H1 (cell line): ENCODE measurements at regions not wholly inside any gene's neighbourhood (a gene's known extent, or its start where the extent isn't known, plus 50 kb on each side); places are given as distances from the start of the nearest gene placed in this dataset.

Source experiments
- CTCF ChIA-PET: fragments of 300-600 bp; sonication (Branson Sonifier 250); formaldehyde crosslinking; loops from one replicate; lab custom pipeline; 2021; ENCODE audit not compliant: partially characterized antibody; lab: Charles Lee
- POLR2A ChIA-PET: fragments of 300-600 bp; sonication (Branson Sonifier 250); formaldehyde crosslinking; loops from one replicate; lab custom pipeline; 2021; ENCODE audit warnings: inconsistent platforms; ENCODE audit not compliant: partially characterized antibody; lab: Charles Lee
- DNase-seq, 2 experiments: peaks; one replicate each; pipeline versions ENCODE4 v3.0.0 to v3.0.0-alpha.2; 2010 to 2022; ENCODE audit warnings: low spot score in 2 of 2, low read depth in 1 of 2, mixed read lengths in 1 of 2
- FAIRE-seq: peaks from 2 replicates; lab custom pipeline; 2011; peaks lifted over from hg19 to GRCh38; lab: Jason Lieb, UNC
- H2AFZ ChIP-seq: 2 replicates; pipeline ENCODE4 v1.8.1; 2012; ENCODE audit warnings: low read length, inconsistent platforms
- H2AK5ac ChIP-seq: 2 replicates; pipeline ENCODE4 v1.6.1; 2013; ENCODE audit warnings: low read depth, low read length
- H2BK120ac ChIP-seq: replicated peaks from 2 replicates; pipeline ENCODE3; 2013; ENCODE audit warnings: low read depth, low read length, inconsistent platforms
- H2BK12ac ChIP-seq: 2 replicates; pipeline ENCODE4 v1.6.1; 2013; ENCODE audit warnings: low read depth, low read length
- H2BK15ac ChIP-seq: 2 replicates; pipeline ENCODE4 v1.6.1; 2013; ENCODE audit warnings: low read length
- H2BK20ac ChIP-seq: 2 replicates; pipeline ENCODE4 v1.6.1; 2013; ENCODE audit warnings: low read length
- H2BK5ac ChIP-seq: 2 replicates; pipeline ENCODE4 v1.6.1; 2013; ENCODE audit warnings: low read depth, low read length
- H3K14ac ChIP-seq: 2 replicates; pipeline ENCODE4 v1.6.1; 2013; ENCODE audit warnings: inconsistent platforms; ENCODE audit not compliant: insufficient read length
- H3K18ac ChIP-seq: 2 replicates; pipeline ENCODE4 v1.6.1; 2013; ENCODE audit warnings: low read length; ENCODE audit errors: extremely low read depth
- H3K23ac ChIP-seq: 2 replicates; pipeline ENCODE4 v1.6.1; 2013; ENCODE audit warnings: inconsistent platforms; ENCODE audit not compliant: insufficient read length
- H3K23me2 ChIP-seq: 2 replicates; pipeline ENCODE4 v1.6.1; 2013; ENCODE audit warnings: low read depth, low read length
- H3K27ac ChIP-seq: 2 replicates; pipeline ENCODE4 v1.6.1; 2011; ENCODE audit warnings: low read depth, low read length, inconsistent platforms
- H3K27me3 ChIP-seq, 4 experiments: replicated peaks in 1 of 4; 1 replicate in 1 of 4; 2 replicates in 3 of 4; pipeline versions ENCODE4 v1.6.1 to v1.8.1; 2011 to 2013; ENCODE audit warnings: low read length in 3 of 4, mild to moderate bottlenecking in 3 of 4, inconsistent platforms in 2 of 4, mixed read lengths in 2 of 4, moderate library complexity in 1 of 4; ENCODE audit not compliant: control insufficient read depth in 3 of 4, insufficient read depth in 3 of 4; ENCODE audit errors: extremely low read depth in 1 of 4
- H3K36me3 ChIP-seq, 4 experiments: 2 replicates each; pipeline versions ENCODE4 v1.6.1 to v1.8.1; 2011 to 2013; ENCODE audit warnings: mild to moderate bottlenecking in 4 of 4, low read length in 3 of 4, moderate library complexity in 2 of 4, control low read depth in 1 of 4, inconsistent platforms in 1 of 4; ENCODE audit not compliant: insufficient read depth in 4 of 4, control insufficient read depth in 2 of 4
- H3K4ac ChIP-seq: replicated peaks from 2 replicates; pipeline ENCODE3; 2013; ENCODE audit warnings: low read length, low read depth, mixed read lengths, inconsistent platforms; ENCODE audit not compliant: insufficient read length
- H3K4me1 ChIP-seq, 4 experiments: replicated peaks in 1 of 4; 1 replicate in 1 of 4; 2 replicates in 3 of 4; pipeline versions ENCODE4 v1.6.1 to v1.8.1; 2011 to 2013; ENCODE audit warnings: low read length in 3 of 4, inconsistent platforms in 2 of 4, mixed read lengths in 1 of 4; ENCODE audit not compliant: insufficient read depth in 4 of 4, control insufficient read depth in 3 of 4
- H3K4me2 ChIP-seq, 2 experiments: 2 replicates each; pipeline versions ENCODE4 v1.6.1 to v1.8.1; 2011 to 2013; ENCODE audit warnings: low read depth in 2 of 2, low read length in 2 of 2, control low read depth in 1 of 2, inconsistent platforms in 1 of 2, mild to moderate bottlenecking in 1 of 2; ENCODE audit not compliant: insufficient read depth in 1 of 2
- H3K4me3 ChIP-seq, 4 experiments: fragments of 200-600, 300-600 bp in 1 of 4; sonication (generic), shearing (Covaris generic), sonication (Bioruptor Twin) in 1 of 4; 2 replicates each; pipeline versions ENCODE4 v1.5.1 to v1.8.1; 2011 to 2016; ENCODE audit warnings: low read length in 4 of 4, low read depth in 3 of 4, control low read depth in 2 of 4, inconsistent platforms in 2 of 4, mild to moderate bottlenecking in 2 of 4, mixed read lengths in 1 of 4, moderate library complexity in 1 of 4; ENCODE audit not compliant: insufficient read depth in 2 of 4; ENCODE audit errors: extremely low read depth in 1 of 4
- H3K56ac ChIP-seq: replicated peaks from 2 replicates; pipeline ENCODE3; 2013; ENCODE audit warnings: low read depth, mild to moderate bottlenecking, mixed read lengths, low read length, inconsistent platforms; ENCODE audit not compliant: insufficient read length
- H3K79me1 ChIP-seq: 2 replicates; pipeline ENCODE4 v1.6.1; 2013; ENCODE audit warnings: low read depth, low read length, control low read depth
- H3K79me2 ChIP-seq, 2 experiments: 2 replicates each; pipeline versions ENCODE4 v1.6.1 to v1.8.1; 2012 to 2013; ENCODE audit warnings: low read length in 2 of 2, mild to moderate bottlenecking in 2 of 2, inconsistent platforms in 1 of 2; ENCODE audit not compliant: insufficient read depth in 2 of 2, control insufficient read depth in 1 of 2
- H3K9ac ChIP-seq, 4 experiments: replicated peaks in 1 of 4; 1 replicate in 1 of 4; 2 replicates in 3 of 4; pipeline versions ENCODE4 v1.6.1 to v1.8.1; 2011 to 2013; ENCODE audit warnings: low read depth in 3 of 4, low read length in 3 of 4, control low read depth in 2 of 4, mild to moderate bottlenecking in 2 of 4, moderate library complexity in 2 of 4, inconsistent platforms in 1 of 4; ENCODE audit errors: extremely low read depth in 1 of 4
- H3K9me3 ChIP-seq, 2 experiments: 2 replicates each; pipeline versions ENCODE4 v1.6.1 to v1.8.1; 2012 to 2013; ENCODE audit warnings: mild to moderate bottlenecking in 2 of 2, moderate library complexity in 2 of 2, control low read depth in 1 of 2, inconsistent platforms in 1 of 2, low read depth in 1 of 2, low read length in 1 of 2, mixed read lengths in 1 of 2; ENCODE audit not compliant: insufficient read depth in 2 of 2
- H4K20me1 ChIP-seq, 2 experiments: replicated peaks in 1 of 2; 2 replicates each; pipeline versions ENCODE3 to v1.8.1; 2011 to 2013; ENCODE audit warnings: inconsistent platforms in 2 of 2, low read length in 2 of 2, mild to moderate bottlenecking in 1 of 2; ENCODE audit not compliant: insufficient read depth in 2 of 2, control insufficient read depth in 1 of 2
- H4K5ac ChIP-seq: 2 replicates; pipeline ENCODE4 v1.6.1; 2013; ENCODE audit warnings: low read length, low read depth, mixed read lengths, inconsistent platforms; ENCODE audit not compliant: insufficient read length
- H4K8ac ChIP-seq: 2 replicates; pipeline ENCODE4 v1.8.0; 2013; ENCODE audit warnings: mild to moderate bottlenecking, moderate library complexity, low read length, inconsistent platforms; ENCODE audit not compliant: insufficient read depth; ENCODE audit errors: extremely low read depth
- H4K91ac ChIP-seq: replicated peaks from 2 replicates; pipeline ENCODE3; 2013; ENCODE audit warnings: low read length, mixed read lengths, inconsistent platforms; ENCODE audit not compliant: insufficient read length
- BRCA1 ChIP-seq: IDR thresholded peaks from 2 replicates; pipeline ENCODE4 v1.6.1; 2012; ENCODE audit warnings: low read depth, low read length, improper control_type of control experiment
- CHD2 ChIP-seq: IDR thresholded peaks from 2 replicates; pipeline ENCODE4 v1.6.1; 2012; ENCODE audit warnings: low read length, improper control_type of control experiment
- CREB1 ChIP-seq: IDR thresholded peaks from 2 replicates; pipeline ENCODE4 v1.6.1; 2012; ENCODE audit warnings: inconsistent platforms
- KDM1A ChIP-seq: fragments of 200-600, 300-600 bp; sonication (generic); IDR thresholded peaks from 2 replicates; pipeline ENCODE4 v1.7.1; 2016; ENCODE audit warnings: mild to moderate bottlenecking, low read length, borderline replicate concordance
- MAFK ChIP-seq: IDR thresholded peaks from 2 replicates; pipeline ENCODE4 v1.6.1; 2012; ENCODE audit warnings: low read depth, mild to moderate bottlenecking, improper control_type of control experiment, low read length
- POLR2A ChIP-seq, 2 experiments: IDR thresholded peaks; 1 replicate in 1 of 2; 2 replicates in 1 of 2; pipeline ENCODE4 v1.6.1; 2011; ENCODE audit warnings: low read depth in 2 of 2, low read length in 2 of 2, mild to moderate bottlenecking in 2 of 2; ENCODE audit errors: control extremely low read depth in 1 of 2
- SP2 ChIP-seq: IDR thresholded peaks from 2 replicates; pipeline ENCODE4 v1.6.1; 2012; ENCODE audit warnings: mild to moderate bottlenecking, low read length, inconsistent platforms
- WGBS, 2 experiments: shearing (Covaris generic) in 1 of 2; methylation state at CpG; one replicate each; pipeline versions ENCODE4 v1.1.6 to v1.1.7; 2013 to 2015; ENCODE audit warnings: low lambda C conversion rate in 2 of 2, mixed read lengths in 2 of 2, inconsistent platforms in 1 of 2, low coverage in 1 of 2, missing lambda C conversion rate in 1 of 2; ENCODE audit not compliant: insufficient replicate concordance in 2 of 2, insufficient coverage in 1 of 2, insufficient read length in 1 of 2; ENCODE audit errors: extremely low coverage in 1 of 2, missing lambda C conversion rate in 1 of 2; 5-methylcytosine and 5-hydroxymethylcytosine counted together

- Histone ChIP-seq H3K23ac (no peak overlapping the region), H3K36me3 (no peaks in the 10 kb centered on the region), H3K27ac (no peak overlapping the region), H3K9ac (no peak overlapping the region), H2AFZ (no peak overlapping the region), H3K4me2 (no peak overlapping the region), H3K18ac (no peak overlapping the region), H3K79me1 (no peaks in the 10 kb centered on the region), H3K14ac (no peak overlapping the region), H4K20me1 (no peaks in the 10 kb centered on the region), H2BK120ac (no peak overlapping the region), H4K91ac (no peak overlapping the region), H2BK20ac (no peak overlapping the region), H3K9me3 (no peaks in the 10 kb centered on the region), H3K56ac (no peak overlapping the region), H2BK12ac (no peak overlapping the region), H2BK15ac (no peak overlapping the region), H3K79me2 (no peaks in the 10 kb centered on the region), H3K4me3 (no peak overlapping the region), H2AK5ac (no peak overlapping the region), H2BK5ac (no peak overlapping the region), H4K8ac (no peak overlapping the region), H3K4ac (no peak overlapping the region), H3K27me3 (no peaks in the 10 kb centered on the region), H3K4me1 (no peaks in the 10 kb centered on the region), H4K5ac (no peak overlapping the region), H3K23me2 (no peaks in the 10 kb centered on the region; the same call in 1 of the 2 replicates)
- 100% methylated on average over 4 of the region's 4 CpGs; no CpG with 5 or more reads in 1 of the 2 experiments for WGBS, 2 experiments
- FAIRE-seq (no peak), DNase-seq (no peak)
- TF ChIP-seq BRCA1 (no peak), SP2 (no peak), CREB1 (no peak), KDM1A (no peak), CHD2 (no peak), MAFK (no peak), POLR2A (IDR thresholded peaks at IDR 0.05; ENCODE audit: control extremely low read depth in 1 of 2, low read depth in 2 of 2, low read length in 2 of 2) (no peak)
- CTCF ChIA-PET: no interaction called here
- POLR2A ChIA-PET: no interaction called here
Observed at GRCh38 chr12:24427776-24428175, 478.3 kb upstream of the SOX5 start.
